ENCODE measurements at regions not wholly inside any gene's neighbourhood (a gene's known extent, or its start where the extent isn't known, plus 50 kb on each side); places are given as distances from the start of the nearest gene placed in this dataset.

GRCh38 chr3:98954791-98955604 is 53.5 kb upstream of the DCBLD2 start:
- no peak for DNase-seq

GRCh38 chr3:98954242-98954641 is 52.7 kb upstream of the DCBLD2 start:
- DNase-seq, result no peak

- DNase-seq, result no peak
These were observed 50.9 kb upstream of the DCBLD2 start for GRCh38 chr3:98952404-98952803.

All from DMS 273 treated with DMSO at 0.1 percent for 48 hours (cell line).